ENCODE measurements at regions not wholly inside any gene's neighbourhood (a gene's known extent, or its start where the extent isn't known, plus 50 kb on each side); places are given as distances from the start of the nearest gene placed in this dataset.

DNA sequence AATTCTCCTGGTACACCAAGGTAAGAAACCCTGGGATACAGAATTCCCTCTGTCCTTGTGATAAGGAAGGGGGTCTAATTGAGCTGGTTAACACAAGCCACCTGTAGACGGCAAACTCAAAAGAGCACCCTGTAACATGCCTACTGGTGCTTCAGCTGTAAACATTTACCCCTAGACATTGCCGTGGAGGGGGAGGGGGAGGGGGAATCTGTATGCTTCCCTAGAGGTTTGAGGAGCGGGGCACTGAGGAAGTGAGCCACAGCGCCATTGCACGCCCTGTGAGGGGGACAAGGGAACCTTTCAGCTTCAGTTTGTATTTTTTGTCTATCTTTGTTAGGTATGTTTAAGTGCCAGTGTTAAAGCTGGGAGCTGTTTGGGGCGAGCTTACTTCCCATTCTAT, 99.8 kb downstream of the AASDHPPT start:
- Histone ChIP-seq H3K27ac (ENCODE audit: insufficient read length, low read depth, low read length) (no peak overlapping the region), H2AFZ (ENCODE audit: low read length) (no peak overlapping the region), H3K23ac (ENCODE audit: insufficient read length, low read depth, low read length) (no peak overlapping the region), H2BK5ac (ENCODE audit: insufficient read length, low read length) (no peak overlapping the region), H3K4ac (ENCODE audit: low read depth, low read length) (no peak overlapping the region), H2BK120ac (ENCODE audit: low read depth, low read length, poor library complexity, severe bottlenecking) (no peak overlapping the region), H2BK15ac (ENCODE audit: low read depth, low read length) (no peak overlapping the region), H3K14ac (ENCODE audit: insufficient read depth, low read length) (no peak overlapping the region), H3K4me2 (ENCODE audit: insufficient read depth, insufficient read length, low read length) (no peak overlapping the region), H3K23me2 (ENCODE audit: insufficient read length, low read depth, low read length, poor library complexity, severe bottlenecking) (no peaks in the 10 kb centered on the region), H3K79me1 (ENCODE audit: insufficient read depth, low read depth, low read length, poor library complexity, severe bottlenecking) (no peaks in the 10 kb centered on the region), H3K79me2 (ENCODE audit: insufficient read depth, low read length) (no peaks in the 10 kb centered on the region), H3K18ac (ENCODE audit: insufficient read length, low read depth, low read length) (no peak overlapping the region), H3K27me3 (ENCODE audit: insufficient read depth, low read length) (no peaks in the 10 kb centered on the region), H3K9me3 (ENCODE audit: control insufficient read depth, low read depth, low read length) (no peaks in the 10 kb centered on the region), H3K56ac (ENCODE audit: insufficient read length, low read depth, low read length) (no peak overlapping the region), H4K91ac (ENCODE audit: insufficient read length, low read depth, low read length) (no peak overlapping the region), H3T11ph (ENCODE audit: low read length) (no peak overlapping the region), H2AK5ac (ENCODE audit: insufficient read length, low read length) (no peak overlapping the region), H4K20me1 (ENCODE audit: control insufficient read depth, insufficient read depth, insufficient read length) (no peaks in the 10 kb centered on the region), H3K9ac (ENCODE audit: extremely low read depth, insufficient read length, low read length) (no peak overlapping the region), H3K4me1 (ENCODE audit: insufficient read depth, low read length) (no peaks in the 10 kb centered on the region), H4K5ac (ENCODE audit: insufficient read length, low read depth, low read length) (no peak overlapping the region), H2BK20ac (ENCODE audit: low read depth, low read length, poor library complexity, severe bottlenecking) (no peak overlapping the region), H2BK12ac (ENCODE audit: insufficient read length, low read depth, low read length) (no peak overlapping the region), H4K8ac (replicated peaks; ENCODE audit: insufficient read length, low read depth, low read length) (no peak overlapping the region)
- WGBS (ENCODE audit: extremely low coverage, insufficient read length, low lambda C conversion rate): no CpG with 5 or more reads among the region's 6 CpGs
- TF ChIP-seq, protein P1, sequence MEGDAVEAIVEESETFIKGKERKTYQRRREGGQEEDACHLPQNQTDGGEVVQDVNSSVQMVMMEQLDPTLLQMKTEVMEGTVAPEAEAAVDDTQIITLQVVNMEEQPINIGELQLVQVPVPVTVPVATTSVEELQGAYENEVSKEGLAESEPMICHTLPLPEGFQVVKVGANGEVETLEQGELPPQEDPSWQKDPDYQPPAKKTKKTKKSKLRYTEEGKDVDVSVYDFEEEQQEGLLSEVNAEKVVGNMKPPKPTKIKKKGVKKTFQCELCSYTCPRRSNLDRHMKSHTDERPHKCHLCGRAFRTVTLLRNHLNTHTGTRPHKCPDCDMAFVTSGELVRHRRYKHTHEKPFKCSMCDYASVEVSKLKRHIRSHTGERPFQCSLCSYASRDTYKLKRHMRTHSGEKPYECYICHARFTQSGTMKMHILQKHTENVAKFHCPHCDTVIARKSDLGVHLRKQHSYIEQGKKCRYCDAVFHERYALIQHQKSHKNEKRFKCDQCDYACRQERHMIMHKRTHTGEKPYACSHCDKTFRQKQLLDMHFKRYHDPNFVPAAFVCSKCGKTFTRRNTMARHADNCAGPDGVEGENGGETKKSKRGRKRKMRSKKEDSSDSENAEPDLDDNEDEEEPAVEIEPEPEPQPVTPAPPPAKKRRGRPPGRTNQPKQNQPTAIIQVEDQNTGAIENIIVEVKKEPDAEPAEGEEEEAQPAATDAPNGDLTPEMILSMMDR (conservative IDR thresholded peaks at IDR 0.05): no peak
- peaks cover 2 to 13% of the 10 kb centered on the region in 2 experiments; a peak in 4 of 5 replicates for H3K9me3 Mint-ChIP-seq
- peak overlapping the region in 1 of 3 experiments; percentile 65; a peak in 1 of 7 replicates for H3K27ac Mint-ChIP-seq
- DNase-seq: no peak
- H3K36me3 Mint-ChIP-seq (ENCODE audit: insufficient read depth in 1 of 3, low read depth in 3 of 3): peaks cover 2 to 6% (median 5%) of the 10 kb centered on the region in 3 experiments; a peak in 4 of 7 replicates
- no peaks in the 10 kb centered on the region for H3K27me3 Mint-ChIP-seq (ENCODE audit: low read depth)
- H3K4me1 Mint-ChIP-seq: peaks cover 7 to 10% of the 10 kb centered on the region in 2 experiments
- no peak overlapping the region for H3K4me3 Mint-ChIP-seq

All from H9 (cell line).